Endodermal cell (in vitro differentiated cells): ENCODE measurements at regions not wholly inside any gene's neighbourhood (a gene's known extent, or its start where the extent isn't known, plus 50 kb on each side); places are given as distances from the start of the nearest gene placed in this dataset.

Experiments used
- DNase-seq: peaks from one replicate; pipeline ENCODE4 v3.0.0-alpha.2; 2017
- H3K27ac ChIP-seq: 2 replicates; pipeline ENCODE4 v1.5.1; 2013; ENCODE audit warnings: mild to moderate bottlenecking, low read depth, low read length, moderate library complexity
- H3K27me3 ChIP-seq: 2 replicates; pipeline ENCODE4 v1.6.1; 2013; ENCODE audit warnings: mild to moderate bottlenecking, low read length, moderate library complexity; ENCODE audit not compliant: insufficient read depth, control insufficient read depth, poor library complexity, severe bottlenecking
- H3K36me3 ChIP-seq: 2 replicates; pipeline ENCODE4 v1.7.0; 2013; ENCODE audit warnings: mild to moderate bottlenecking, low read length, moderate library complexity; ENCODE audit not compliant: control insufficient read depth, insufficient read depth
- H3K4me1 ChIP-seq: one replicate; pipeline ENCODE4 v1.7.0; 2013; ENCODE audit warnings: low read length; ENCODE audit not compliant: control insufficient read depth, insufficient read depth
- H3K4me3 ChIP-seq: 2 replicates; pipeline ENCODE4 v1.5.1; 2013; ENCODE audit warnings: mild to moderate bottlenecking, low read length, moderate library complexity
- H3K9ac ChIP-seq: 2 replicates; pipeline ENCODE4 v1.6.1; 2013; ENCODE audit warnings: mild to moderate bottlenecking, low read length, moderate library complexity; ENCODE audit not compliant: poor library complexity, severe bottlenecking; ENCODE audit errors: extremely low read depth
- H3K9me3 ChIP-seq: 2 replicates; pipeline ENCODE4 v1.6.1; 2013; ENCODE audit warnings: mild to moderate bottlenecking, low read length, moderate library complexity; ENCODE audit not compliant: control insufficient read depth
- H3K27ac Mint-ChIP-seq: 2 replicates; pipeline ENCODE4 v1.8.0; 2020; ENCODE audit warnings: mixed read lengths
- H3K27me3 Mint-ChIP-seq: 2 replicates; pipeline ENCODE4 v1.8.0; 2021; ENCODE audit warnings: mild to moderate bottlenecking, mixed read lengths; ENCODE audit not compliant: insufficient read depth
- H3K36me3 Mint-ChIP-seq: 2 replicates; pipeline ENCODE4 v1.8.0; 2020; ENCODE audit warnings: low read depth, mixed read lengths
- H3K4me1 Mint-ChIP-seq: 2 replicates; pipeline ENCODE4 v1.8.0; 2020; ENCODE audit warnings: mixed read lengths
- H3K4me3 Mint-ChIP-seq: 2 replicates; pipeline ENCODE4 v1.8.0; 2020; ENCODE audit warnings: mild to moderate bottlenecking, moderate library complexity, mixed read lengths
- H3K9me3 Mint-ChIP-seq: 2 replicates; pipeline ENCODE4 v1.8.0; 2020; ENCODE audit warnings: mild to moderate bottlenecking, mixed read lengths
- WGBS, 2 experiments: methylation state at CpG; one replicate each; pipeline versions ENCODE4 v1.1.5 to v1.1.7; 2013; ENCODE audit warnings: missing lambda C conversion rate in 2 of 2, mixed read lengths in 1 of 2; ENCODE audit not compliant: insufficient coverage in 1 of 2, insufficient read length in 1 of 2; 5-methylcytosine and 5-hydroxymethylcytosine counted together
- TF ChIP-seq, protein P1 (sequence below): fragments of 200-600 bp; sonication (generic); conservative IDR thresholded peaks from 2 replicates; pipeline ENCODE4 v1.5.0; 2021; ENCODE audit warnings: antibody characterized with exemption, mild to moderate bottlenecking

DNA sequence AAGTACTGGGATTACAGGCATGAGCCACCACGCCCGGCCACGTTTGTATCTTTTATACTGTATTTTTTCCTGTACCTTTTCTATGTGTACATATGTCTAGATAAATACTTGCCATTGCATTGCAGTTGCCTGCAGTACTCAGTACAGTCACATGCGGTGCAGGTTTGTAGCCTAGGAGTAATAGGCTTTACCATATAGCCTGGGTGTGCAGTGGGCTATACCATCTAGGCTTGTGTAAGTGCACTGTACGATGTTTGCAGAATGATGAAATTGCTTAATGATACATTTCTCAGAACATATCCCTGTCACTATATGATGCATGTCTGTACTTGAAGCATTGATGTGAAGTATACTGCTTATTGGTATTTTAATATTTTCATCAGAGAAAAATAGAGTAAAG is 115.4 kb upstream of the PUDP start:
- Histone ChIP-seq H3K36me3 (no peaks in the 10 kb centered on the region), H3K9me3 (no peaks in the 10 kb centered on the region), H3K4me3 (no peak overlapping the region), H3K9ac (no peak overlapping the region), H3K4me1 (no peaks in the 10 kb centered on the region), H3K27ac (no peak overlapping the region), H3K27me3 (no peaks in the 10 kb centered on the region)
- H3K27ac Mint-ChIP-seq, result no peak overlapping the region
- DNase-seq, result no peak
- peaks cover 2% of the 10 kb centered on the region for H3K9me3 Mint-ChIP-seq
- H3K4me3 Mint-ChIP-seq, result no peak overlapping the region
- 94% methylated on average over 5 of the region's 5 CpGs; no CpG with 5 or more reads in 1 of the 2 experiments for WGBS, 2 experiments
- no peaks in the 10 kb centered on the region for H3K27me3 Mint-ChIP-seq
- peaks cover 6% of the 10 kb centered on the region for H3K4me1 Mint-ChIP-seq
- H3K36me3 Mint-ChIP-seq, result peaks cover 13% of the 10 kb centered on the region
- TF ChIP-seq, protein P1, sequence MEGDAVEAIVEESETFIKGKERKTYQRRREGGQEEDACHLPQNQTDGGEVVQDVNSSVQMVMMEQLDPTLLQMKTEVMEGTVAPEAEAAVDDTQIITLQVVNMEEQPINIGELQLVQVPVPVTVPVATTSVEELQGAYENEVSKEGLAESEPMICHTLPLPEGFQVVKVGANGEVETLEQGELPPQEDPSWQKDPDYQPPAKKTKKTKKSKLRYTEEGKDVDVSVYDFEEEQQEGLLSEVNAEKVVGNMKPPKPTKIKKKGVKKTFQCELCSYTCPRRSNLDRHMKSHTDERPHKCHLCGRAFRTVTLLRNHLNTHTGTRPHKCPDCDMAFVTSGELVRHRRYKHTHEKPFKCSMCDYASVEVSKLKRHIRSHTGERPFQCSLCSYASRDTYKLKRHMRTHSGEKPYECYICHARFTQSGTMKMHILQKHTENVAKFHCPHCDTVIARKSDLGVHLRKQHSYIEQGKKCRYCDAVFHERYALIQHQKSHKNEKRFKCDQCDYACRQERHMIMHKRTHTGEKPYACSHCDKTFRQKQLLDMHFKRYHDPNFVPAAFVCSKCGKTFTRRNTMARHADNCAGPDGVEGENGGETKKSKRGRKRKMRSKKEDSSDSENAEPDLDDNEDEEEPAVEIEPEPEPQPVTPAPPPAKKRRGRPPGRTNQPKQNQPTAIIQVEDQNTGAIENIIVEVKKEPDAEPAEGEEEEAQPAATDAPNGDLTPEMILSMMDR, result no peak

DNA sequence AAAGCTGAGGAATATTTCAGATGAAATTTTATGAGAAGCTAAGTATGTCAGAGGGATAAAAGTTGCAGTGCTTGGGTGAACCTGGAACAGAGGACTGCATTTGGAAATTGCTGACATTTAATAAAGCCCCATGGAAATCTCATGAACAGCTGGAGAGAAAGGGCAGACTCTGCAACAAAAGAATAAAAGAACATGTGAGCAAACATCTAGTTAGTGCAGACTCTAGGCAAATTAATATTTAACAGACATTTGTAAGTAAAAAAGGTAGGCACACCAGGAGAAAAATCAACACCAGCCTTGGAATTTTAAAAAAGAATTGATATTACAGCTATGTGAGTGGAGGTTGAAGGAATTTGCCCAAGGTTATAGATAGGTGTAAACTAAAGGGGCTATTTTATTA is 114.6 kb upstream of the PUDP start:
- Histone ChIP-seq H3K27me3 (no peaks in the 10 kb centered on the region), H3K4me1 (no peaks in the 10 kb centered on the region), H3K4me3 (no peak overlapping the region), H3K27ac (no peak overlapping the region), H3K9ac (no peak overlapping the region), H3K9me3 (no peaks in the 10 kb centered on the region), H3K36me3 (no peaks in the 10 kb centered on the region)
- peaks cover 6% of the 10 kb centered on the region for H3K4me1 Mint-ChIP-seq
- TF ChIP-seq, protein P1, result no peak
- peaks cover 2% of the 10 kb centered on the region for H3K9me3 Mint-ChIP-seq
- DNase-seq, result no peak
- H3K27me3 Mint-ChIP-seq, result no peaks in the 10 kb centered on the region
- H3K27ac Mint-ChIP-seq, result no peak overlapping the region
- H3K4me3 Mint-ChIP-seq, result no peak overlapping the region
- peaks cover 19% of the 10 kb centered on the region for H3K36me3 Mint-ChIP-seq

DNA sequence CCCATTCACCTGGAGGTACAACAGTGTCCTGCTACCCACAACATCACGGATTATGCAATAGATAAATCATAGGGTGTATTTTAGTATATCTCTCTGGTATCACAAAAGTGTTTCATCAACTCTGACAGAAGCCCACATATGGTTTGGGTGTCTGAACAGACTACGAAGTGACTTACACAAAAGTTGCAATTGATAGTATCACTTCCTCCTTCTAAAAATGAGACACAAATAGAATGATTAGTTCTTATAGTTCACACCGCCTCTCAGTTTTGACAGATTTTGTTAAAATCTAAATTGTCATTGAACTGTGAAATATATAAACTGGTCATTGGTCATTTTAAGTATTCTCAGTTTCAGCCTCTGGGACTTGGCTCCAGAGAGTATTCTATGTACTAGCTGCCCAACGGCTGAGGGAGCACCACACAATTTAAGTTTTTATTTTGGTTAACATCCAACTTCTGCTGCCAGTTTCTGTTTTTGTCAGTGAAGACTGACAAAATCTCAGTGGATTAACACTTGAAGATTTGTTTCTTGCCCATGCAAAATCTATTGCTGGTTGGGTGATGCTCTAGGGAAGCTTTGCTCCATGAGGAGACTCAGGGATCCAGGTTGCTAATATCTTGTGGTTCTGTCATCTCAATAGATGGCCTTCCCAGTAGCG is 113.8 kb upstream of the PUDP start:
- Histone ChIP-seq H3K27me3 (no peaks in the 10 kb centered on the region), H3K9me3 (no peaks in the 10 kb centered on the region), H3K9ac (no peak overlapping the region), H3K4me1 (no peaks in the 10 kb centered on the region), H3K4me3 (no peak overlapping the region), H3K36me3 (no peaks in the 10 kb centered on the region), H3K27ac (no peak overlapping the region)
- TF ChIP-seq, protein P1, result no peak
- 91 to 100% methylated on average over 1 to 4 of the region's 5 CpGs for WGBS, 2 experiments
- Mint-ChIP-seq H3K36me3 (peaks cover 23% of the 10 kb centered on the region), H3K4me3 (no peak overlapping the region), H3K9me3 (peaks cover 2% of the 10 kb centered on the region), H3K27ac (no peak overlapping the region), H3K4me1 (peaks cover 6% of the 10 kb centered on the region), H3K27me3 (no peaks in the 10 kb centered on the region)
- no peak for DNase-seq
